Erythroblast (primary cell): ENCODE measurements at regions not wholly inside any gene's neighbourhood (a gene's known extent, or its start where the extent isn't known, plus 50 kb on each side); places are given as distances from the start of the nearest gene placed in this dataset.
"Not testable (repeated sequence)": the region's sequence is repeated elsewhere in the genome, so short reads cannot be mapped to it uniquely, and the experiment has no call there.

Experiments used
- DNase-seq, 2 experiments: peaks; one replicate each; lab custom pipeline; 2025; lab: John Stamatoyannopoulos, UW
- GATA1 ChIP-seq: IDR thresholded peaks from 2 replicates; pipeline ENCODE4 v1.6.1; 2011; ENCODE audit warnings: low read depth, mild to moderate bottlenecking, control low read depth, low read length, moderate library complexity
- POLR2A ChIP-seq: IDR thresholded peaks from 2 replicates; pipeline ENCODE4 v1.6.1; 2011; ENCODE audit warnings: mild to moderate bottlenecking, low read length

GRCh38 chr4:22616516-22616915 is 76.2 kb upstream of the GBA3 start:
- no peak for DNase-seq
- TF ChIP-seq GATA1, result no peak

DNA sequence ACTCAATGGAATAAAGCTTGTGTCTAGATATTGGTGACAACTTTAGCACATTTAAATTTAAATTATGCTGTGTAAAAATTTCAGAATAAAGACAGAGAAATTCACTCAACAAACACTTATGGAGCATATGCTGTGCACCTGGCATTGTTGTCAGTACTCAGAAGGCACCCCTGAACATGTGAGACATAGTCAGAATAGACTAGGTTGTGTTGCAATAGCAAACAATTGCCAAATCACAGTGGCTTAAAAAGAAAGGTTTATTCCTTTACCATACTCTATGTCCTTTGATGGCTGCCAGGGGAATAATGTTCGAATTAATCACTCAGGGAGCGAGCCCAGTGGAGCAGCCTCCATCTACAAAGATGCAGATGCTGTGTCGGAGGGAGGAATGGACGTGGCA is 72.6 kb upstream of the GBA3 start:
- not testable (repeated sequence) for DNase-seq

DNA sequence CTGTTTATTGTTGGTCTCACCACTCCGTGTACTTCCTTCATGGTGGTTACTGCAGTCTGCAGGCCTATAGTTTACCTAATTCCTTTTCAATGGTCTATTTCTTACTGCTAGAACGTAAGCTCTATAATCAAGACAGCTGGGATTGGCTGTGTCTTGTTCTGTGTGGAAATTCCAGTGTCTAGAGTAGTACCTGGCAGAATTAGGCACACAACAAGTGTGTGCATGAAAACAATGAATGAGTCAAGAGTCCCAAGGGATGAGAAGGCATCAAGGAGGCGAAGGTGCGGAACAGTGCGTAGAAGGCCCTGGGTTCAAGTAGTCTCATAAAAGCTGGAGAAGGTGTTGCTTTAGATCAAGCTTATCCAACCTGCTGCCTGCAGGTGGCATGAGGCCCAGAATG is 70.8 kb upstream of the GBA3 start:
- not testable (repeated sequence) for DNase-seq

- not testable (repeated sequence) for DNase-seq
Measured at GRCh38 chr4:22624002-22624401, 68.7 kb upstream of the GBA3 start.

DNA sequence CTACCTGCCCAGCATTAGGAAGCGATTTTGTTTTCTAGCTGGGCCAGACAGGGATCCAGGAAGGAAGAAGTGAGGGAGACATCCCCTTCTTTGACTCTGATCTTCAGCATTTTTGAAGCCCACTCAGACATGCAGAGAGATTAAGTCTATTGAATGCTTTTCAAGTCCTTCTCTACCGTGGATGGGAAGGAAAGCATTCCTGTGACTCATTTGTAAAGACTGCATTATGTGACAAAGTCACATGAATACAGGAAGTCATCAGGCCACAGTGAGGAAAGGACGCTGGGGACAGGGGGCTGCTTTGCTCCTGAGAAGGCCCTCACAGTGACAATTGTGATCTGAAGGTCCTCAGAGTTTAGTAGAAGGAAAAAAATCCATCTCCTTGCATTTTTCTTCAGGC is 67.4 kb upstream of the GBA3 start:
- TF ChIP-seq POLR2A (no peak), GATA1 (no peak)
- DNase-seq, result no peak

DNA sequence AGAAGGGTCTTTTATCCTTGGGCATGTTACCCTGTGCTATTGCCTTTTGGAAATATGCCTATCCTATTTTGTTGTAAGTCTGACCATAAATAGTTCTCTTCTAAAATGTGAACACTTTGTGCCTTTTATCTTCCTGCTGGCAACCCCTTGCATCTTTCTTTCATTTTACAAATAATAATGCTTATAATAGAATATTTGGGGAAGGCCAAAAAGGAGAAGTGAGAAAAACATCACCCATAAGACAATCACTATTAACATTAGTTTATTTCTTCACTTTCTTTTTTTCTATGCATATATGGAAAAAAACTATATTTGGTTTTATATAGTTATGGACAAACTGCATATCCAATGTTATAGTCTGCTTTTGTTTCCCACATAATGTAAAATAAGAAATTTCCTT is 64.9 kb upstream of the GBA3 start:
- not testable (repeated sequence) for DNase-seq

DNA sequence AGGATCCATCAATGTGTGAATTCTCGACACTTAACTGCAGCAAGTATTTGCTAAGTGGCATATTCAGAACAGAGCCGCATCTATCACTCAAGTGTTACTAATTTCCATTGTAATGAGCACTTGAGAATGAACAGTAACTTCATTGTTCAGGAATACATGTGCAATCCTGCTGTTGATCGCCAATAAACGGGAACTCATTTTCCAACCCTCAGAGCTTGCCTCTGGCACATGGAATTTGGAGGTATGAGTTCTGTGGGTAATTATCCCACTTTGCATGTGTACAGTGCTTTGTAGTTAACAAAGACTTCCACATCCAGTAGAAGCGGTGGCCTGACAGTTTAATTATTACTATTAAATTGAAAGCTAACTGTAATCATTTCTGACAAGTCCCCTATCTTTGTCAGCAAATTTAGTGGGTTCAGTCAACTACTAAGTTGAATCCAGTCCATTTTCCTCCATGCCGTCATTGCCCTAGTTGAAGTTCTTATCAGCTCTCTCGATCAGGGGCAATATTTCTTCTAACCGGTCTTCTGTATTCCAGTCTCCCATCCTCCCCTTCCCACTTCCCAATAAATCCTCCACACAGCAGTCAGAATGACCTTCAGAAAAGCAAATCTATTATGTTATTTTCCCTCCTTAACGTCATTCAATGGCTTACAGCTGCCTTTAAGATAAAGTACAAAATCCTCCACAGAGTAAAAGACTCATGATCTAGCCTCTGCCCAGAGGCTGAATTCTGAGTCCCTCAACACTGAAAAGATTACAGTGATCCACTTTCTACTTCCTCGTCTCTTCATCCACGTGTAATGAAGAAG is 62.4 kb upstream of the GBA3 start:
- not testable (repeated sequence) for DNase-seq

DNA sequence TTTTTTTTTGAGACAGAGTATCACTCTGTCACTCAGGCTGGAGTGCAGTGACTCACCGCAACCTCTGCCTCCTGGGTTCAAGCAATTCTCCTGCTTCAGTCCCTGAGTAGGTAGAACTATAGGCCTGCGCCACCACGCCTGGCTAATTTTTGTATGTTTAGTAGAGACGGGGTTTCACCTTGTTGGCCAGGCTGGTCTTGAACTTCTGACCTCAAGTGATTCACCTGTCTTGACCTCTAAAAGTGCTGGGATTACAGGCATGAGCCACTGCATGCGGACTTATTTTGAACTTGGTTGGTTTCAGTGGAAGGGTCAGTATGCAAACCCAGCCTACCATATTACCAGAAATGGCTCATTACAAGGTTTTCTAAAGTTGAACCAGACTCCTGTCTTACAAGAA is 61.6 kb upstream of the GBA3 start:
- DNase-seq, result not testable (repeated sequence)

- TF ChIP-seq GATA1, result no peak
- no peak for TF ChIP-seq POLR2A
- no peak for DNase-seq
Measured at GRCh38 chr4:22634541-22635181, 58.1 kb upstream of the GBA3 start.

- not testable (repeated sequence) for DNase-seq
Measured at GRCh38 chr4:22635182-22635549, 57.6 kb upstream of the GBA3 start.

- DNase-seq, result no peak
- TF ChIP-seq POLR2A (no peak), GATA1 (no peak)
Measured at GRCh38 chr4:22635692-22636091, 57.0 kb upstream of the GBA3 start.

DNA sequence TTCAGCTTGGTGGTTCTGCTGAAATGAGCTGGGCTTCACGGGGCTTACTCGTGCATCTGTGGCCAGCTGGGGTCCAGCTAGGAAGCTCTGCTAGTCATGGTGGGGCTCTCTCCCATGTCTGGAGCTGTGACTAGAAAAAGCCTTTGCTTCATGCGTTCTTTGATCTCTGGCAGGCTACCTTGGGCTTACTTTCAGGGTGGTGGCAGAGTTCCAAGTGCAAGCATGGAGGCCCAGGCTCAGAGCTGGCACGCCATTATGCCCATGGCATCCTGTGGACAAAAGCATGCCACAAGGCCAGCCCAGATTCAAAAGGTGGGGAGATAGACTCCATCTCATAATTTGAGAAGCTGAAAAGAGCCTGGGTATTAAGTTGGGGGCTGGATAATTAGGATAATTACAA is 55.4 kb upstream of the GBA3 start:
- no peak for TF ChIP-seq GATA1
- no peak for TF ChIP-seq POLR2A
- DNase-seq, result no peak
